Loucy (cell line): ENCODE measurements at regions not wholly inside any gene's neighbourhood (a gene's known extent, or its start where the extent isn't known, plus 50 kb on each side); places are given as distances from the start of the nearest gene placed in this dataset.

Experiments
- EZH2phosphoT487 ChIP-seq: fragments of 200-600 bp; IDR thresholded peaks from 2 replicates; pipeline ENCODE4 v1.6.1; 2018; ENCODE audit warnings: antibody characterized with exemption, mild to moderate bottlenecking, moderate library complexity, borderline replicate concordance
- TF ChIP-seq, protein P1 (sequence below): fragments of 200-600 bp; sonication (generic); conservative IDR thresholded peaks from 2 replicates; pipeline ENCODE4 v1.5.1; 2014; ENCODE audit warnings: mild to moderate bottlenecking, antibody characterized with exemption, low read length

DNA sequence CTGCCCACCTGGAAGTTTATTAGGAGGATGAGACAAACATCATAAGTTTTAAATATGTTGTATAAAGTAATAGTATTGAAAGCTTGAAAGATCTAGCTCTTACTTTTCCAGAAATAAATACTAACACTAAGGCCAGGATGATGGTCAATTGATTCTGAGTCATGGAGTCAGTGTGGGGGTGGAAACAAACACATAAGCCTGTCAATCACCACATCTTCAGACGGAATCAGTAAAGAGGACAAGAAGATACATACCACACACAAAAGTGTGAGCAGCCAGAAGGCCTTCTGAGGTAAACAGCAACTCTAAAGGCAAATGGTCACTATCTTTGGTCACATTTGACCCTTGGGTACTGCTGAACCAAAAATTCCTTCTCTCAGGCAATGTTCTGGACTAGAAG, 365.0 kb upstream of the RASGEF1B start:
- TF ChIP-seq, protein P1, sequence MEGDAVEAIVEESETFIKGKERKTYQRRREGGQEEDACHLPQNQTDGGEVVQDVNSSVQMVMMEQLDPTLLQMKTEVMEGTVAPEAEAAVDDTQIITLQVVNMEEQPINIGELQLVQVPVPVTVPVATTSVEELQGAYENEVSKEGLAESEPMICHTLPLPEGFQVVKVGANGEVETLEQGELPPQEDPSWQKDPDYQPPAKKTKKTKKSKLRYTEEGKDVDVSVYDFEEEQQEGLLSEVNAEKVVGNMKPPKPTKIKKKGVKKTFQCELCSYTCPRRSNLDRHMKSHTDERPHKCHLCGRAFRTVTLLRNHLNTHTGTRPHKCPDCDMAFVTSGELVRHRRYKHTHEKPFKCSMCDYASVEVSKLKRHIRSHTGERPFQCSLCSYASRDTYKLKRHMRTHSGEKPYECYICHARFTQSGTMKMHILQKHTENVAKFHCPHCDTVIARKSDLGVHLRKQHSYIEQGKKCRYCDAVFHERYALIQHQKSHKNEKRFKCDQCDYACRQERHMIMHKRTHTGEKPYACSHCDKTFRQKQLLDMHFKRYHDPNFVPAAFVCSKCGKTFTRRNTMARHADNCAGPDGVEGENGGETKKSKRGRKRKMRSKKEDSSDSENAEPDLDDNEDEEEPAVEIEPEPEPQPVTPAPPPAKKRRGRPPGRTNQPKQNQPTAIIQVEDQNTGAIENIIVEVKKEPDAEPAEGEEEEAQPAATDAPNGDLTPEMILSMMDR: no peak
- TF ChIP-seq EZH2phosphoT487: no peak
